ENCODE measurements at regions not wholly inside any gene's neighbourhood (a gene's known extent, or its start where the extent isn't known, plus 50 kb on each side); places are given as distances from the start of the nearest gene placed in this dataset.

DNA sequence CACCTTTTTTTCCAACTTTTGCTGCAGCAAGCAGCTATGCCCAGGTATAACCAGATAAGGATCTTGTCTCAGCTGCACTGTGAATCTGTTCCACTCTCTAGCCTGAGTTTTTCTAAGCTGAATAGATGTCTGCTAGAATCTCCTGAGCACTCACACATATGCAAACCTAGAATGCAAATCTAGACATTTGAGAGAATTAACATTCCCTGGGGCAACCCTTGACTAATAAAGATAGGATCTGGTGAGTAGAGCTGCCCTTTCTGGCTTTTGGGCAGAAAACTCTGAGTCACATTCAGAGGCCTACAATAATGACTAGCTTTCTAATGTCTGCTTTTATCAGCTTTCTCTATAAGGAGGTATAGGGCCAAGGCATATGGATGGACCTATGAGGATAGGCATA lies 61.4 kb upstream of the BARHL2 start:
- no peak for DNase-seq

DNA sequence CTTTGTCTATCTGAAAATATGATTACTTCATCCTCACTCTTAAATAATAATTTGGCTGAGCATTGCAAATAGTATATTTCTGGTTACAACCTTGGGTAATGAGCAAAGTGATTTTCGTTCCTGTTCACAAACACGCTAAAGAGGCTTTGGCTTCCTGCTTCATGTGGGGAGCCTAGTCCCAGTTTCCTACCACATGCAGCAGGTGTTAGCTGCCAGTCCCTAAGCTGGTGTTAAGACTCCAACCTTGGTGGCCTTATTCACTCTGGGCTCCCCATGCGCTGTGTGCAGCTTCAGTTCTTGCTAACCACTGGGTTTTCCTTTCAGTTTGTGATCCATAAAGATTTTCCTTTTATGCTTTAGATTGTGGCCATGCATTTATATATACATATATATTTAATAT lies 56.7 kb upstream of the BARHL2 start:
- no peak for DNase-seq

DNA sequence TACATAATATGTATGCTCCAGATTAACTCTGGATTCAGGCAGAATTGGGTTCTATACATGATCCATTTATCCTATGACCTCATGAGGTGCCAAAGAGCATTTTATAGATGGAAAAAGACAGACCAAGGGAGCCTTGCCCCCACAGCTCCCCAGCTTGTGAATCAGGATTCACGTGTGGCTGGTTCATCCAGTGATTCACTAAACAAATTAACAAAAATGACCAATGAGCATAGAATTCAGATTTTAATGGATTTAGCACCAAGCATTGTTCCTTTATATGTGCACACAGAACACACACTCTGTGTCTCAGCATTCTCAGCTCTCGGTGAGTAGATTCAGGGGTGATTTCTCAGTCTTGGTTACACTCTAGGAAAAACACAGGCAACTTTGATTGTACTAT lies 51.7 kb upstream of the BARHL2 start:
- no peak for DNase-seq

DNA sequence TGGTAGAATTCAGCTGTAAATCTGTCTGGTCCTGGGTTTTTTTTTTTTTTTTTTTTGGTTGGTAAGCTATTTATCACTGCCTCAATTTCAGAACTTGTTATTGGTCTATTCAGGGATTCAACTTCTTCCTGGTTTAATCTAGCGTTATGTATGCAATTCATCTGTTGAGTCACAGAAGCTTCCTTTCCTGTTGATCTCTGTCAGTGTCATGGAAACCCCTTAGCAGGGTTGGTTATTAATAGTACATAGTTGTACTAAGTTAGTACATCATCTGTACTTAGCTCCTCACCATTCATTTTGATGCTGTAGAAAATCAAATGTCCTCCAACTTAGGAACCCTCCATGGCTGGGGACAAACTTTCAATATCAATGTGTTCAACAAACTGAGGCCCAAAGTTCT lies 51.0 kb upstream of the BARHL2 start:
- no peak for DNase-seq

Measured in CD4-positive, alpha-beta T cell treated with Interleukin-12 subunit alpha and Interleukin-12 subunit beta, for 1 hour (primary cell).